Neural cell (in vitro differentiated cells): ENCODE measurements at regions not wholly inside any gene's neighbourhood (a gene's known extent, or its start where the extent isn't known, plus 50 kb on each side); places are given as distances from the start of the nearest gene placed in this dataset.

Experiments used
- H2AFZ ChIP-seq: fragments of 200-600, 300-800 bp; sonication (generic), shearing (Covaris generic); 2 replicates; pipeline ENCODE4 v1.6.0; 2014; ENCODE audit warnings: low read depth, mild to moderate bottlenecking, antibody characterized with exemption, low read length, moderate library complexity
- H3F3A ChIP-seq: fragments of 200-600 bp; shearing (Covaris generic); 2 replicates; pipeline ENCODE4 v1.6.1; 2016; ENCODE audit warnings: mild to moderate bottlenecking, moderate library complexity, mixed read lengths, antibody characterized with exemption, low read length; ENCODE audit not compliant: insufficient read depth, poor library complexity, severe bottlenecking
- H3K27ac ChIP-seq: fragments of 200-600, 300-800 bp; sonication (generic), shearing (Covaris generic); 2 replicates; pipeline ENCODE4 v1.5.1; 2014; ENCODE audit warnings: mild to moderate bottlenecking, low read length, moderate library complexity
- H3K27me3 ChIP-seq: fragments of 300-800, 200-600 bp; sonication (generic), shearing (Covaris generic); 2 replicates; pipeline ENCODE4 v1.6.0; 2014; ENCODE audit warnings: mild to moderate bottlenecking, low read depth, low read length, moderate library complexity; ENCODE audit not compliant: insufficient read depth
- H3K36me3 ChIP-seq: fragments of 300-800, 200-600 bp; sonication (generic), shearing (Covaris generic); 2 replicates; pipeline ENCODE4 v1.5.1; 2014; ENCODE audit warnings: mild to moderate bottlenecking, antibody characterized with exemption, low read length, moderate library complexity; ENCODE audit not compliant: insufficient read depth
- H3K4me2 ChIP-seq: fragments of 300-800, 200-600 bp; sonication (generic), shearing (Covaris generic); 2 replicates; pipeline ENCODE4 v1.6.0; 2014; ENCODE audit warnings: mild to moderate bottlenecking, low read length
- H3K4me3 ChIP-seq: fragments of 300-800, 200-600 bp; sonication (generic), shearing (Covaris generic); 2 replicates; pipeline ENCODE4 v1.5.1; 2014; ENCODE audit warnings: mild to moderate bottlenecking, low read length, moderate library complexity
- H3K79me2 ChIP-seq: fragments of 200-600 bp; shearing (Covaris generic); replicated peaks from 2 replicates; pipeline ENCODE4 v1.6.0; 2014; ENCODE audit warnings: mild to moderate bottlenecking, low read length, moderate library complexity; ENCODE audit not compliant: insufficient read depth
- H3K9ac ChIP-seq: fragments of 300-800, 200-600 bp; sonication (generic), shearing (Covaris generic); 2 replicates; pipeline ENCODE4 v1.6.1; 2016; ENCODE audit warnings: mild to moderate bottlenecking, low read length, mixed read lengths
- H3K9me2 ChIP-seq: fragments of 200-600 bp; shearing (Covaris generic); 2 replicates; pipeline ENCODE4 v1.6.1; 2016; ENCODE audit warnings: mild to moderate bottlenecking, low read length, mixed read lengths; ENCODE audit not compliant: insufficient read depth
- H3K9me3 ChIP-seq: fragments of 200-600, 300-800 bp; sonication (generic), shearing (Covaris generic); 2 replicates; pipeline ENCODE4 v1.6.1; 2016; ENCODE audit warnings: mild to moderate bottlenecking, mixed run types, low read length, moderate library complexity, mixed read lengths
- H4K20me1 ChIP-seq: fragments of 200-600 bp; shearing (Covaris generic); 2 replicates; pipeline ENCODE4 v1.6.1; 2016; ENCODE audit warnings: mild to moderate bottlenecking, mixed run types; ENCODE audit not compliant: insufficient read depth
- CTCF ChIP-seq: fragments of 450-650 bp; IDR thresholded peaks from 2 replicates; pipeline ENCODE4 v1.5.1; 2014; ENCODE audit warnings: antibody characterized with exemption, mild to moderate bottlenecking, moderate library complexity; ENCODE audit not compliant: poor library complexity, severe bottlenecking
- EP300 ChIP-seq: fragments of 450-650 bp; conservative IDR thresholded peaks from 2 replicates; pipeline ENCODE4 v1.6.1; 2014; ENCODE audit warnings: antibody characterized with exemption, mild to moderate bottlenecking, moderate library complexity; ENCODE audit not compliant: poor library complexity, severe bottlenecking
- EZH2 ChIP-seq: fragments of 200-600, 300-800 bp; shearing (Covaris generic), sonication (generic); IDR thresholded peaks from 2 replicates; pipeline ENCODE4 v1.6.1; 2014; ENCODE audit warnings: antibody characterized with exemption, low read length, borderline replicate concordance, mild to moderate bottlenecking; ENCODE audit not compliant: insufficient read depth, poor library complexity, severe bottlenecking
- MXI1 ChIP-seq: fragments of 450-650 bp; conservative IDR thresholded peaks from 2 replicates; pipeline ENCODE4 v1.6.1; 2014; ENCODE audit warnings: antibody characterized with exemption, mild to moderate bottlenecking; ENCODE audit not compliant: poor library complexity, severe bottlenecking
- POLR2AphosphoS5 ChIP-seq: IDR thresholded peaks from 2 replicates; pipeline ENCODE4 v1.6.1; 2012
- RAD21 ChIP-seq: fragments of 450-650 bp; conservative IDR thresholded peaks from 2 replicates; pipeline ENCODE4 v1.6.1; 2014; ENCODE audit warnings: antibody characterized with exemption, mild to moderate bottlenecking, moderate library complexity
- REST ChIP-seq: IDR thresholded peaks from 2 replicates; pipeline ENCODE4 v1.6.1; 2012; ENCODE audit warnings: borderline replicate concordance
- SMC3 ChIP-seq: fragments of 450-650 bp; conservative IDR thresholded peaks from 2 replicates; pipeline ENCODE4 v1.6.1; 2014; ENCODE audit warnings: antibody characterized with exemption, mild to moderate bottlenecking, moderate library complexity; ENCODE audit not compliant: poor library complexity
- TAF1 ChIP-seq: IDR thresholded peaks from 2 replicates; pipeline ENCODE4 v1.6.1; 2012; ENCODE audit warnings: low read depth

- no peak overlapping the region for H3K4me3 ChIP-seq
- H3K9me3 ChIP-seq, result no peaks in the 10 kb centered on the region
- no peak overlapping the region for H3K4me2 ChIP-seq
- H3K79me2 ChIP-seq, result no peaks in the 10 kb centered on the region
- H3K27me3 ChIP-seq, result no peaks in the 10 kb centered on the region
- H3F3A ChIP-seq, result no peaks in the 10 kb centered on the region
- H3K9ac ChIP-seq, result no peak overlapping the region
- no peak for TF ChIP-seq POLR2AphosphoS5
- no peak for TF ChIP-seq EP300
- TF ChIP-seq CTCF, result no peak
- TF ChIP-seq SMC3, result no peak
- no peak for TF ChIP-seq REST
- no peak for TF ChIP-seq EZH2
- no peak for TF ChIP-seq MXI1
- TF ChIP-seq TAF1, result no peak
- no peak for TF ChIP-seq RAD21
- H4K20me1 ChIP-seq, result no peaks in the 10 kb centered on the region
- no peaks in the 10 kb centered on the region for H3K36me3 ChIP-seq
- no peaks in the 10 kb centered on the region for H3K9me2 ChIP-seq
- H3K27ac ChIP-seq, result no peak overlapping the region
- H2AFZ ChIP-seq, result no peak overlapping the region
These were observed 2770.4 kb downstream of the PCDH9 start for GRCh38 chr13:64459778-64460177.

- Histone ChIP-seq H3K27me3 (no peaks in the 10 kb centered on the region), H3K4me3 (no peak overlapping the region), H3K36me3 (no peaks in the 10 kb centered on the region), H4K20me1 (no peaks in the 10 kb centered on the region), H3F3A (no peaks in the 10 kb centered on the region), H3K9ac (no peak overlapping the region), H2AFZ (no peak overlapping the region), H3K9me3 (no peaks in the 10 kb centered on the region), H3K79me2 (no peaks in the 10 kb centered on the region), H3K9me2 (no peaks in the 10 kb centered on the region), H3K27ac (no peak overlapping the region), H3K4me2 (no peak overlapping the region)
- no peak for TF ChIP-seq EP300
- no peak for TF ChIP-seq RAD21
- no peak for TF ChIP-seq SMC3
- no peak for TF ChIP-seq REST
- TF ChIP-seq TAF1, result no peak
- TF ChIP-seq POLR2AphosphoS5, result no peak
- no peak for TF ChIP-seq EZH2
- no peak for TF ChIP-seq MXI1
- TF ChIP-seq CTCF, result no peak
These were observed 2772.2 kb downstream of the PCDH9 start for GRCh38 chr13:64457976-64458375.
